Upper lobe of left lung (tissue), 4 donors: ENCODE measurements at regions not wholly inside any gene's neighbourhood (a gene's known extent, or its start where the extent isn't known, plus 50 kb on each side); places are given as distances from the start of the nearest gene placed in this dataset.

Experiments
- CTCF ChIP-seq, 6 experiments: fragments of 450-650 bp in 4 of 6; fragments of 200-600 bp in 2 of 6; sonication (generic) in 2 of 6; IDR thresholded peaks; one replicate each; pipeline ENCODE4 v1.5.1; 2016 to 2019; ENCODE audit warnings: antibody characterized with exemption in 6 of 6
- EP300 ChIP-seq, 4 donors: sonication (generic); formaldehyde crosslinking; IDR thresholded peaks; one replicate each; pipeline ENCODE4 v1.5.1; 2017; ENCODE audit warnings: antibody characterized with exemption in 4 of 4, control low read depth in 2 of 4
- POLR2A ChIP-seq, 4 donors: fragments of 450-650 bp; IDR thresholded peaks; one replicate each; pipeline ENCODE4 v1.5.1; 2016 to 2017; ENCODE audit warnings: antibody characterized with exemption in 4 of 4, mild to moderate bottlenecking in 2 of 4
- POLR2AphosphoS5 ChIP-seq, 2 donors: sonication (generic); formaldehyde crosslinking; IDR thresholded peaks; one replicate each; pipeline ENCODE4 v1.5.1; 2017; ENCODE audit warnings: antibody characterized with exemption in 2 of 2

DNA sequence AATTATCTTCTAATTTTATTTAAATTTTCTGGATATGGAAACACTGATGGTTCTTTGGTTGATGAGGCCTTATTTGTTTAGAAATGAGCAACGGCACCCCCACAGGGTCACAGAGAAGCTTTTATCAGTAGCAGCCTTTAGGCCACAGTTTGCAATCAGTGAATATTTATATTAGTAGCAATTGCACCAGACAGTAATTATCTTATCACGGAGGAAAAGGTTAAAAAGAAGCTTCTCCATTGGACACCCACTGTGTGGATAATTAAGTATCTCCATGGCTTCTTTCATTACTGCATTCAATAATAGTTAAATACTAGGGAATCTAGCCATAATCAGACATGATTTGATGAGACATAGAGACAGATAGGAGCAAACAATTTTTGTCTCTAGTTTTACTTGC lies 2099.2 kb upstream of the PCDH20 start:
- TF ChIP-seq CTCF (IDR thresholded peaks at IDR 0.05), result no peak
- TF ChIP-seq POLR2A (IDR thresholded peaks at IDR 0.05), result no peak
- no peak for TF ChIP-seq POLR2AphosphoS5 (IDR thresholded peaks at IDR 0.05)
- no peak for TF ChIP-seq EP300 (IDR thresholded peaks at IDR 0.05)
